Suppressor macrophage treated with lipopolysaccharide for 4 hours (primary cell): ENCODE measurements at regions not wholly inside any gene's neighbourhood (a gene's known extent, or its start where the extent isn't known, plus 50 kb on each side); places are given as distances from the start of the nearest gene placed in this dataset.

Experiments used
- DNase-seq: peaks from one replicate; pipeline ENCODE4 v3.0.0-alpha.2; 2020

DNA sequence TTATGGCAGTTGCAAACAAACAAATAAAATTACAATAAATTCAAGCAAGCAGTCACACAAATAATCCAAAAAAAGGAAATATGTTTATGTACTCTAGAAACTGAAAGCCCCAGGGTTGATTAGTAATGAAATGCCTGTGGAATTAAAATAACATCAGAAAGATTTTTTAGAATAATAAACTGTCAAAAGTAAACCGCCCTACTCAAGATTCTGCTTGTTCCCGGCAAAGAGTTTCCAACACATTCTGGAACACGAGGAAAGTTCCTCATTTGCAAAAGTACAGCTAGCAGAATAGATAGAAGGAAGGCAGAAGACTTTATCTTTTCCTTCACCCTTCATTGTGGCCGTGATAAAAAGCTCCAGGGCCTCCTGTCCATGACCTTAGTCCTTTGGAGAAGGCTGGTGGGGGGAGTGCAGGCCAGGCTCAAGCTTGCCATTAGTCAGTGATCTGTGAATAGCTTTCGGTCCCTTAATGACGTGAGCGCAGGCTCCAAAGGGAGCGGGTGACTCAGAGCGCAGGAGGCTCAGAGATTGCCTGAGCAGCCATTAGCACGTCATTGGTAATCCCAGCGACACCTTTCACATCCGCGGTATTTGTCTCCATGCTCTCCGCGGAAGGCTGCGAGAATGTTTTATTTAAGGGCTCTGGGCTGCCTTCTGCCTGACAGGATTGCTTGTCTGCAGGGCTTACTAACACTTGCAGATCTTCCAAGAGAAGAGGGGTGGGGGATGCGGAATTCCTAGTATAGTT, 458.3 kb downstream of the METTL15 start:
- DNase-seq: peak; percentile 3

DNA sequence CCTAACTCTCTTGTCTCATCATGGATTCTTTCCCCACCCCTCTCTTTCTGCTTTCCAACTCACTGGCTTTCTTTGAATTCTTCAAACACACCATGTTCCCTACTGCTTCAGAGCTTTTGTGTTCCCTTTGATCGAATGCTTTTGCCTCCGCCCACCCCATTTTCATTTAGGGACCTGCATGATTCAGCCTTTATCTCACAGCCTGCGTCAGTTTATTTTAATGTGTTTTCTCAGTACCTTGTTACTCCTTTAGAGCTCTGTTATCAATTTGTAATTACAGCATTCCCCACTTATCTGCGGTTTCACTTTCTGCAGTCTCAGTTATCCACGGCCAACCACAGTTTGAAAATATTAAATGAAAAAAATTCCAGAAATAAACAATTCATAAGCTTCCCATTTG, 451.3 kb downstream of the METTL15 start:
- no peak for DNase-seq

DNA sequence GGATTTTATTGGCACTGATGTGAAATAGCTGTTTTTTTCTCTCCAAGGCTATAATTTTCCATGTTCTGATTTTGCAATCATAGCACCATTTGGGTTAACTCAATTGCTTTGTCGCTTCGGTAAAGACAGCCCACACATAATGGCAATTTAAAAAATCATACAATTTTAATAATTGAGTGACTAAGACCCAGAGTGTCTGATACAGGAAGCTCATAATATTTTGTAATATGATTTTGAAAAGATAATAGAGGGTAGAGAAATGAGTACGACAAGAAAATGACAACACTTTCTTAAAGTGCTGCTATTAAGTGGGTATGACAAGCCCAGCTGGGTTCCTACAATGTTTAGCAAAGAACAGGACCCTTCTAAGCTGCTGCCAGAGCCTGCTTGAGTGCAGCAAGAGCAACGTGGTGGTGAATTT, 439.1 kb downstream of the METTL15 start:
- no peak for DNase-seq

DNA sequence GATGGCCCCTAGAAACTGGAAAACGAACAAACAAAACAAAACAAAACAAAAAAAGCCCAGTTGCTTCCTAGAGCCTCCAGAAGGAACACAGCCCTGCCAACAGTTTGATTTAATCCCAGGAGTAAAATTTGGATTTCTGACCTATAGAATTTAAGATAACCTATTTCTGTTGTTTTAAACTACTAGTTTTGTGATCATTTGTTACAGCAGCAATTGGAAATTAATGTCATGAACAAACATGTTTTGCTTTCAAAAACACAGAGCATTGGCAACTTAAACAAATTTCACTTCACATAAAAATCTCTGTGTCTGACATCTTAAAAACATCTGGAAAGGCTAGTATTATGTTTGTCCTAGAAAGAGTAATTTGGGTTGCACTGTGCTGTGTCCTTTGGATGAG, 437.3 kb downstream of the METTL15 start:
- DNase-seq: no peak

DNA sequence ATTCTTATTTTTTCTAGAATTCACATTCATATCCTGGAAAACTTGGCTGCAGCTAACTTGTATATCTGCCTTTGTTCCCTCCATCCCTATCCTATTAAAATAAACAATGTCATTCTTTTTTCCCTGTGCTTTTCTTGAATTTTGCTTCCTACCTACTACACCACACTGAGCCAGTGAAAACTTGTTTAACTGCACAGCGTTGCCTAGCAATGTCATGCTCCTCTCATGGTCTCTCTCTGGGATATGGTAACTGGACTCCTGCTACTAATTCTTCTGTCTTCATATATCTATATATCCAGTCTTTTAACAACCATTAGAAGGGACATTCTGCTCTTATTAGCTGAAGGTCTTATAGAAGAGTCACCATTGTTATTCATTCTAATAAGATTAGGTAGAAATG, 434.4 kb downstream of the METTL15 start:
- DNase-seq: no peak

DNA sequence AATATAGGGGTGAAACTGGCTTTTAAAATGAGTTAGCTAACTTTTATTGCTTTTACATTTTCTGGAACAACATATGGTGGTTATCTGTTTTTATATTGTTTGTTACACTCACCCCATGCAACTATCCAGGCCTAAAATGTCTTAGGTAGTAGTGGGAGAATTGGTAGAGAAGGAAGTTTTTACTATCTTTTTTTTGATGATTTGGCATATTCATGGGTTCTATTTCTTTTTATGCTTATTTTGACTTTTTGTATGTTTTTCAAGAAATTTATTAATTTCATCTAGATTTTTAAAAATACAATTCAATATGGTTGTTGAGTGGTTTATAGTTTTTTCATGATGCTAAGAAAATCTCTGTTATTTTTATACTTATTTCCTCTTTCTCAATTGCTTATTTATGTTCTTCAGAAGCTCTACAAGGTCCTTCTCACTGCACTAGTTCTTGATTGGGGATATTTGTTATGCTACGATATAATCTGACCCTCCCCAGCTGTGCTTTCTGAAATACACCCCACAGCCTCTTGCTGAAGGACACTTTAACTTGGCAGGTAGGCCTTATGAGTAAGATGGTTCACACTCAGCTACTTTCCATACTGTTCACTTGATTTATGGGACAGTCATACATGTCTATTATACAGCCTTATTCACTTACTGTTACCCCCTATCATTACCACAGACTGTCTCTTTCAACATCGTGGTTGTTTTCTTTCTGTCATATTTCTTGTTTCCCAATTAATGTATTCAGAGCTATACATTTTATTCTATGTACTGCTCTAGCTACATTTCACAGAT, 431.2 kb downstream of the METTL15 start:
- no peak for DNase-seq

DNA sequence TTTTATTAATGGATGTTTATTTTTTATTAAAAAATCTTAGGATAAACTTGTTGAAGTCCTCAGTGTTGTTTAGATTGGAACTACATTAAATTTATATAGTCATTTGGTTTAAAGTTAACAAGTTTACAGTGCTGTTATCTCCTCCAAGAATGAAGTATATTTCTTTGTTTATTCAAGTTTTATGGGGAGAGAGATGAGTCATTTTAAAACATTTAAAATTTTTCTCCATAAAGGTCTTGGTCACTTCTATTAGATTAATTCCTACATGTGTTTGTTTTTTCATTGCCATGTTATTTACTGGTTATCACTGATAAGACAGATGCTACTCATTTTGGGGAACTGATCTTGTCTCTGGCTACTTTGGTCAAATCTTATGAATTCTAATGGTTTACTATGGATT, 429.6 kb downstream of the METTL15 start:
- DNase-seq: no peak

DNA sequence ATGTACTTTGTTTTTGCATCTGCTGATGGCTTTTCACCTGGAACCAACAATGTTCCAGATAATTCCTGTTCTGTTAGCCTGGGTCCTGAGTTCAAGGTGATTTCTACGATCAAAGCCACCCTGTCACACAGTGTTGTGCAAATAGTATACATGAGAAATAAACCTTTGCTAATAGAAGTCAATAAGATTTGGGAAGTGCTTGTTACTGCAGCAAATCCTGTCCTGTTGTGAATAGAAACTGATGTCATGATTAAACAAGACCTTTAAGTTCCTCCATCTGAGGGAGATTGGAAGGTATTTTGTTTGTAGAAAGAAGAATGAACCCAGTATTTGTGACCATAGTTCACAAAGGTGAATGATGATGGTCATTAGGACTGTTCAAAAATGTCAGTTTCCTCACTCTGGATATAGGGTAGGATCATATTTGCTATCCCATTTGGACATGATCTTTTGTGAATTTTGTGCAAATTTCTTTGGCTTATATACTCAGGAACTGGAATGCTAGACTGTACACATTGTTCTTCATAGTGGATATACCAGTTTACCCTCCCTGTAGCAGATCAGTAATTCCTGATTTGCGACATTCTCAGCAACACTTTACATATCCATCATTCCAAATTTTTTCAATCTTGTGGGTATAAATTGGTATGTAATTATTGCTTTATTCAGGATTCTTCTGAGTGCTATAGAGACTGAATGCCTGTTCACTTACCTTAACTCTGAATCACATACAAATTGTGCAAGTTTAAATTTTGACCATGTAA, 428.5 kb downstream of the METTL15 start:
- no peak for DNase-seq

DNA sequence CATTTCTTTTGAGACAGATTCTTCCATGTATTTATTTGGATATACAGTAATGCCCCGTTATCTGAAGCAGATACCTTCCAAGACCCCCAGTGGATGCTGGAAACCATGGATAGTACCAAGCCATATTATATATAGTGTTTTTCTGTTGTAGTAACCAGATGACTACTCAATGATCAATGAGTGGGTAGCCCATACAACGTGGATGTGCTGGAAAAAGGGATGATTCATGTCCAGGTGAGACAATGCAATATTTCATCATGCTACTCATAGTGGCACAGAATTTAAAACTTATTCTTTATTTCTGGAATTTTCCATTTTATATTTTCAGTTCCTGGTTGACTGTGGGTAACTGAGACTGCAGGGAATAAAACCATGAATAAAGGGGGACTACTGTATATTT, 427.5 kb downstream of the METTL15 start:
- no peak for DNase-seq

DNA sequence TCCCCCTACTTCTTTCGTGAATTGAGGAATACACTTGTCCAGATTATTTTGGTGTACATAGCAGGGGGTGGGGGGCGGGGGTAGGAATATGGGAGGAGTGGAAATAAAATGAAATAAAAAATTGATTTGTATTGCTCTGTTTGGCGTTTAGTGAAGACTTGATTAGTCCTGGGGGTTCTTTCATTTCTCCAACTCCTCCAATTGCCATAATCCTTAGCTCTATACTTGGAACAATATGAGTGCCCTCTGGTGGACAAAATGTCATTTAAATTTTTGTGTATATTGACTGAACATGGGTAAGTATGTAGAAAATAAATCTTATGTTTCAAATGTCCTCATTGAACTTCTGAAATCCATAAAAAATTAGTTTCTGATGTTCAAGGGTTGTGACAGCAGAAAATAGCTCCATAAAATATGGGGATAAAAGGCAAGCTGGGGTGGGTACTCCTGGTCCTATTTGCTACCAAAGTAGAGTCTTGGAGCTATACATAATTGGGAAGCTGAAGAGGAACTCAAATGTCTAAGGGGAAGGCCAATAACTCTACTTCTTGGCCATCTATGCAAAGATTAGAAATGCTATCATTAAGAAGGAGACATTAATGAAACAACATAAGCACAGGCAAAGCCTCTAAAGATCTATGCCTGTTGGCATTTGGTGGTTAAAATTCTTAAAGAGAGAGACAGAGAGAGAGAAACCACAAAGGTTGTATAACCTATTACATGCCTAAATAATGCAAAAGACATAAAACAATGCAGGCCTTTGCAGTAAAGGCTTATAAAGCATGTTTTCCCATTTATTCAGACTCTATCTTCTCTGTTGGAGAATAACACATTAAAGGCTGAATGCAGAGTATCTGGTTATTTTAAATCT, 421.6 kb downstream of the METTL15 start:
- DNase-seq: peak; percentile 47

DNA sequence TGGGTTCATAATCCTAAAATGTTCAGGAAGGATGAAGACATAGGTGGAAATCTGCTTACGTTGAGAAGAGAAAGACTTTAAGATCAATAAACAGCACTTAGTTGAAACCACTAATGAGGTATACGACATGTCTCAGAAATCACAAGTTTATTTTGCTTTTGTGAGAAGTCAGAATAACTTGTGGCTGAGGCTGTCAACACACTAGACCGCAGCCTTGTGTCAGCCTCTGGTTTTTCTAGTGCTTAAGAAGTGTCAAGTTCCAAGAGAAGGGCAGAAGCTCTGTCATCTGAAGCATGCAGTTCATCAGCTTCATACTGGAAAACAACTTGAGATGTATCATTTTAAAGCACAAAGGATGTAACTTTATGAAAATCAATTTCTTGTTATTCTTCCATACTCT, 420.9 kb downstream of the METTL15 start:
- no peak for DNase-seq

DNA sequence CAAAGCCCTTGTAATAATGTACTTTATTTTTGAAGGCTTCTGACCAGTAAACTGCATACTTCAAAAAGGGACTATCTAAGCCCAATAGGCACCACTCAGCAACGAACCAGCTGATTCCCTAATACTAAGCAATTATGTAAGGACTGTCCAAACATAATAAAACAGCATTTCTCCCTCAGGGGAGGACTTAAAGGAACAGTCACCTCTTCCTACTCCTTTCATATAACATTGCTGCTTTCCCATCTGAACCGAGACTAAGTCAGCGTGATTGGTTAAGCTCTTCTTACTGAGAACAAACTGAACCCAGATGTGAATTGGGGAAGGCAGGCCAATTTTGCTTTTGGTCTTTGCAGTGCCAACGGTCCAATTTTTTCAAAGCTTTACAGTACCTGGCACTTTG, 420.0 kb downstream of the METTL15 start:
- no peak for DNase-seq

DNA sequence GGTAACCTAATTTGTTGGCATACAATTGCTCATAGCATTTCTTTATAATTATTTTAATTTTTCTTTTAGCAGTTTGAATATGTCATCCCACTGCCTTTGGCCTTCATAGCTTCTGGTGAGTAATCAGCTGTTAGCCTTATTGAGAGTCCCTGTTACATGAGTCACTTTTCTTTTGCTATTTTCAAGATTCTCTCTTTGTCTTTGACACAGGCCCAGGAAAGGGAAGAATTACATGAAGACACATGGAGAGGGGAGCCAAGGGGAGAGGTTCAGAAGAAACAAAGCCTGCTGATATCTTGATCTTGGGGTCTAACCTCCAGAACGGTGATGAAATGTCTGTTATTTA, 418.2 kb downstream of the METTL15 start:
- DNase-seq: no peak

DNA sequence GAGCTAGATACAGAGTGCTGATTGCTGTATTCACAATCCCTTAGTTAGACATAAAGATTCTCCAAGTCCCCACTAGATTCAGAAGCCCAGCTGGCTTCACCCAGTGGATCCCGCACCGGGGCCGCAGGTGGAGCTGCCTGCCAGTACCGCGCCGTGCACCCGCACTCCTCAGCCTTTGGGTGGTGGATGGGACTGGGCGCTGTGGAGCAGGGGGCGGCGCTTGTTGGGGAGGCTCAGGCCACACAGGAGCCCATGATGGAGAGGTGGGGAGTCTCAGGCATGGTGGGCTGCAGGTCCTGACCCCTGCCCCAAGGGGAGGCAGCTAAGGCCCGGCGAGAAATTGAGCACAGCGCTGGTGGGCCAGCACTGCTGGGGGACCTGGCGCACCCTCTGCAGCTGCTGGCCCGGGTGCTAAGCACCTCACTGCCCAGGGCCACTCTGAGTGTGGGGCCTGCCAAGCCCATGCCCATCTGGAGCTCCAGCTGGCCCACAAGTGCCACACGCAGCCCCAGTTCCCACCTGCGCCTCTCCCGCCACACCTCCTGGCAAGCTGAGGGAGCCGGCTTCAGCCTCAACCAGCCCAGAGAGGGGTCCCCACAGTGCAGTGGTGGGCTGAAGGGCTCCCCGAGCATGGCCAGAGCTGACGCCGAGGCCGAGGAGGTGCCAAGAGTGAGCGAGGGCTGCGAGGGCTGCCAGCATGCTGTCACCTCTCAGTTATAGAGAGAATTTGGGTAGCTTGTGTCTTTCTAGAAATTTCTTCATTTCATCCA, 417.6 kb downstream of the METTL15 start:
- no peak for DNase-seq

DNA sequence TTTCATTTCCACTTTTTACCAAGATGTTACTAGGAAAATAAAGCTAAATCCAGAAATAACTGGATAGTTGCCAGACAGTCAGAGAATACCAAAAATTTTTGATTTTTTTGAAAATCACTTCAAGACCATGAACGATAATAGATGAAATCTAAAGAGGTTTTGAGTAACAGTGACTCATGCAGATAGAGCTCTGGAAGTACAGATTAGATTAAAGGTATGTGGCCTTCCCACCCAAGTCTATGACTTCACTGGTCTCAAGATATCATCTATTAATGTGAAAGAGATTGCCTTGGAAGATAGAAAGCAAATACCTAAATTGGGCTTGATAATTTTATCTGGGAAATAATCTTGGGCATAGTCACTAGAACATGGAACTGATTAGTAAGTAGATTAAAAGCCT, 415.9 kb downstream of the METTL15 start:
- DNase-seq: no peak

DNA sequence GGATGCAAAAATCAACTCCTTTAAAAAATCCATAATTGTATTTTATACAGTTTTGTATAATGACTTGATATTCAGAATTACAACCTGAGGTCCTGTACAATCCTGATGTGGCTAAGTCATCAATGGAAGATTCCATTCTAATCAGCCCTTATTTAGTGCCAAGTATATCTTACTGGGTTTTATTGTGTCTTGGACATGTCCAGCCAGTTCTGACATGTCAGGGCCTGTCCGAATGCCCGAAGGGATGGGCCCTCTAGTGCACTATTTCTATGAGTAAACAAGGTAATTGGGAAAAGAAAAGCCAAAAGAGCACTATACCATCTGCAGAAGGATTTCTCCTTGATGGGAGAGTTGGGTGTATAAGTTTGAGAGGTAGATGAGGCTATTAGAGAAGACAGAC, 412.9 kb downstream of the METTL15 start:
- DNase-seq: no peak

DNA sequence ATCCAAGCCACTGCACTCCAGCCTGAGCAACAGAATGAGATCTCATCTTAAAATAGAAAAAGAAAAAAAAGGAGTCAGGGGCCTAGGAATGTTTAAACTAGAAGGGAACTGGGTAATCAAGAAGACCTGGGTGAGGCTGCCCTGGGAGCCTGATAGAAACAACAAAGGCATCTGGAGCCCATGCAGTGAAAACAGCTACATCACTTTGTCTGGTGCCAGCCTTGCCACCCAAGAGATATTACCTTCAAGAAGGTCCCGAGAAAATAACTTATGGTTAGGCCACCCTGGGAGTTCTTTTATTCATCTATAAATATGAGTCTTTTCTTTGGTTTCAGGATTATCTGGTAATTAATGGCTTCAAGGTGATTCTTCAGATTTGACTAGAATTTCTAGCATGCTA, 412.1 kb downstream of the METTL15 start:
- no peak for DNase-seq

DNA sequence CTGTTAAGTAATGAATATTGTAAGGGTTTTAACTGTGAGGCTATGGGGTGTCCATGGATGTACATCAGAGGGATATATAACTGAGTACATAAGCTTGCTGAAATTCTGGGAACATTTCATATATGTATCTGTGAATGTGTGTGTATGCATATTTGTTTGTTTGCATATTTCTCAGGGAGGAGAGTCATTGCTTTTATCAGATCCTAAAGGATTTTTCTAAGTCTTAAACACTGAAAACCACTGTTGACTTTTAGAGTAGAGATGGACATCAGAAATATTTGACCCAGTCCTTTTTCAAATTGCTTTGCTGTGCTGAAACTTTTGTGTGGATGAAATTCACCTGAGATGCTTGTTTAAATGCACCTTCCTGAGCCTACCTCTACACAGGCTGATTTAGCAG, 410.6 kb downstream of the METTL15 start:
- DNase-seq: no peak

DNA sequence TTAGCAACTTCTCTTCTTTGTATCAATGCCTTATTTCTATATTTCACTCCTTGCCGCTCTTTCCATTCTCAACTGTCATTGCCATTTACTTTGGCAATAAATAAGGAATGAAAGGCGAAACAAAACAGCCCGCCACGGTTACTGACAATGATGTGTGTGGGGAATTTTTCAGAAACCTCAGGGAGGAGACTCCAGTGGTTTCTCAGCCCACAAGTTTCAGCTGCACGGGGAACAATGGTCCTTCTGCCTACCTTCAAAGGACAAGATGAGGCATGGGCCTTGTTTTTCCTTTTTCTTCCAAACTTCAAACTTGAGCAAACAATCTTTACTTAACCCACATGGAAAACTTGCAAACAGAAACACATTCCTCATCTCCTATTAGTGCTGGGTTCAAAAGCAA, 409.4 kb downstream of the METTL15 start:
- no peak for DNase-seq

DNA sequence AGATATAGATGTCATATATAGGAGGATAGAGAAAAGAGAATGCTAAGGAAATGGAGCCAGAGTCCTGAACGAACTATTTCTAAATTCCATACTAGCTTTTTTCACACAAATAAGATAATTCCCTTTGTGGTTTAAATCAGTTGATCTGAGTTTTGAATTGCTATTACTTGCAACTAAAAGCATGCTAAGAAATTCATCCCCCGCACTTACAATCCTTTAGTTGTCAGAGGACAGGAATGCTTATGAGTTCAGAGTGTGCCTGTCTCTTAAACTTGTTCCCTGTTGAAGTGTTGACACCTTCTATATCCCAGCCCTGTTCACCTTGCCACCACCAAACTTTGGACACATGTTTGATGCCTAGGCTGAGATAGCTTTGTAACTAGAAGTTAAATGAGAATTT, 406.2 kb downstream of the METTL15 start:
- no peak for DNase-seq

DNA sequence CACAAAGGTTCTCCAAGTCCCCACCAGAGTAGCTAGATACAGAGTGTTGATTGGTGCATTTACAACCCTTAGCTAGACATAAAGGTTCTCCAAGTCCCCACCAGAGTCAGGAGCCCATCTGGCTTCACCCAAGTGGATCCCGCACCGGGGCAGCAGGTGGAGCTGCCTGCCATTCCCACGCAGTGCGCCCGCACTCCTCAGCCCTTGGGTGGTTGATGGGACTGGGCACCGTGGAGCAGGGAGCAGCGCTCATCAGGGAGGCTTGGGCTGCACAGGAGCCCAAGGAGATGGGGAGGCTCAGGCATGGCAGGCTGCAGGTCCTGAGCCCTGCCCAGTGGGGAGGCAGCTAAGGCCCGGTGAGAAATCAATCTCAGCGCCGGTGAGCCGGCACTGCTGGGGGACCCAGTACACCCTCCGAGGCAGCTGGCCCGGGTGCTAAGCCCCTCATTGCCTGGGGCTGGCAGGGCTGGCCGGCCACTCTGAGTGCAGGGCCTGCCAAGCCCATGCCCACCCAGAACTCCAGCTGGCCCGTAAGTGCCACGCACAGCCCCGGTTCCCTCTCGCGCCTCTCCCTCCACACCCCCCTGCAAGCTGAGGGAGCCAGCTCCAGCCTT, 404.1 kb downstream of the METTL15 start:
- DNase-seq: no peak

DNA sequence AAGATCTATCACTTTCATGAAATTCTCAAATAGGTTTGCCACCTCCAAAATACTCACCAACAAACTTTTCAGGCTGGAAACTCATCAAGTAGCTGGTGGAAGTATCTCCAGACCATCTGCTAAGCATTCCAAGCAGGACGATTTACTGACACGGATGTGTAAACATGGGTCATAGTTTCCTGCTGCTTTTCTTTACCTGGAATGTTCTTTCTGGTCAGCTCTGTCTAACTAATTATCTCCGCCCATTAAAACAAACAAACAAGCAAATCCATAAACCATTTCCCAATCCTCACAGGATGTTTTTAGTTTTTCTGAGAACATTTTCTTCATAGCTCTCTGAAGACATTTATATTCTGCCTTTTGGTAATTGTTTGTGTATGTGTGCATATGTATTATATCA, 397.0 kb downstream of the METTL15 start:
- no peak for DNase-seq
